GM19372 (cell line): ENCODE measurements at regions not wholly inside any gene's neighbourhood (a gene's known extent, or its start where the extent isn't known, plus 50 kb on each side); places are given as distances from the start of the nearest gene placed in this dataset.
"Not testable (repeated sequence)": the region's sequence is repeated elsewhere in the genome, so short reads cannot be mapped to it uniquely, and the experiment has no call there.

Source experiments
- ATAC-seq: cut with Tn5 transposase; IDR thresholded peaks from one replicate; pipeline ENCODE4 v1.9.1; 2021; ENCODE audit warnings: mild to moderate bottlenecking, low read depth, moderate library complexity; ENCODE audit not compliant: unreplicated experiment

DNA sequence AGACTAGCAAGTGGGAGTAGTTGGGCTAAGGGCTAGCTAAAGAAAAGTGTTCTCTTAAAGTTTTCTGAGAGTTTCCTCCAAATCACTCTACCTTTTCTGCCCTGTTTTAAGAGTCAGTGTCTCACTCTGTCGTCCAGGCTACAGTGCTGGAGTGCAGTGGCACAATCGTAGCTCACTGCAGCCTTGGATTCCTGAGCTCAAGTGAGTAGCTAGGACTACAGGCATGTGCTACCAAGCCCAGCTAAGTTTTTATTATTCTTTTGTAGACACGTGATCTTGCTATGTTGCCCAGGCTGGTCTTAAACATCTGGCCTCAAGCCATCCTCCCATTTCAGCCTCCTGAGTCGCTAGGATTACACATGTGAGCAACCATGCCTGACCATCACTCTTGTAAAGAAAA lies 378.9 kb downstream of the CAAP1 start:
- no peak for ATAC-seq

DNA sequence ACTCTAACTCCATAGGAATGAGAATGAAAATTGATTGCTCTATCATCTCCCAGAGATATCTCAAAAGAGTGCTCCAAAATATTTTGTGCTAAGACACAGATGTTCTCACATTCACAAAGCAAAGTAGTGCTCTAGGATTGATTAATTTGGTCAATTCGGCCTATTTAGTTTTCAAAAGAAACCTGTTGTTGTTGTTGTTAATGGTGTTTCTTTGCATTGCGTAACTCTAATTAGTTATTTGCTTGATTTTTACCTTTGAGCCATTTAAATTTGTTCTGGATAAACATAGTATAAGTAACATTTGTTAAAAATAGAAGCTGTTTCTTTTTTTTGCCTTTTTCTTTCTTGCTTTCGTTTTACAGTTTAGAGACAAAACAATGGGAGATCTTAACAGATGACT lies 382.5 kb downstream of the CAAP1 start:
- no peak for ATAC-seq

DNA sequence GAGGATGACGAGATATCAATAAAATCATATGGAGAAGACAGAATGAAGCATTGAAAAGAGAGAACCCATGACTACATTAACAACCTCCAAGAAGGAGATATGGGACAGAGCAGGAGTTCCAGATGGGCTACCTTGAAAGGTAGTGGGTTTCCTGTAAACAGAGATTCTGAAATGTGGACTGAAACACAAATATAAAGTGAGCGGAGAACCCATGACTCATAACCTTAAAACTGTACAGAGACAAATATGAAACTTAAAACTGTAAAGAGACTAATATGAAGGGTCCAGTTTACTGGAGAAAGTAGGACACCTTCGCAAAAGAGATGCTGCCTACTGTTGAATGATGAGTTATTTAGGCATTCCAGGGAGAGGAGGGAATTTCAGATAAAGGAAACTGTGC lies 383.7 kb downstream of the CAAP1 start:
- ATAC-seq, result no peak

DNA sequence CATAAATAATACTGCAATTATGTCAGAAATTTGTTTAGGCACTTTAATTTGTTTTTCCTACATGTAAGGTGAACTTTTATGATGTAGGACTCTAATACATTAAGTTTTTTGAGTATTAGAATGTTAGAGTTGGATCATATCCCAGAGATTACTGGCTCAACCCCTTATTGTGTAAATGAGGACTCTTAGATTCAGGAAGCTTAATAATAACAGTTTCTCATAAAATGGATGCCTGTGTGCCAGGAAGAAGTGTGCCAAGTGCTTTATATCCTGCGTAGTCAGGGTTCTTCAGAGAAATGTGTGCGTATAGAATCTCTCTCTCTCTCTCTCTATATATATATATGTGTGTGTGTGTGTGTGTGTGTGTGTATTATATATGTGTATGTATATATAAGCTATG lies 388.5 kb downstream of the CAAP1 start:
- ATAC-seq, result no peak

DNA sequence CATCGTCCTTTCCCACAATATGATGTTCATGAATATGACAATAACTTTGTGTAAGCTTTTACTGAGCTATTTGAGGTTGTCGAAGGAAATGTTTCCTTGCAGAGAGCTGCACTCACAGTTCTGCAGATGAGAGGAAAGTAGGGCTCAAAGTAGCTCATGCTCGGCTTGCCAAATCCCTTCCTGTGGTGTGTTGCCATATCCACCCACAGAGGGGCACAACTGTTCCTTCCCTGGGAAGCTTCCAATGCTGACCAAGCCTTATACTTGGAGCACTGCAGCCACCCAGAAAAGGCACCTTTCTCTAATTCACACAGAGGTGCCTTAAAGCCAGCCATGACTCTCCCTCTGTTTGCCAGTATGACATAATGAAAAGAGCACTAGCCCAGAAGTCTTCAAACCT lies 390.3 kb downstream of the CAAP1 start:
- no peak for ATAC-seq

DNA sequence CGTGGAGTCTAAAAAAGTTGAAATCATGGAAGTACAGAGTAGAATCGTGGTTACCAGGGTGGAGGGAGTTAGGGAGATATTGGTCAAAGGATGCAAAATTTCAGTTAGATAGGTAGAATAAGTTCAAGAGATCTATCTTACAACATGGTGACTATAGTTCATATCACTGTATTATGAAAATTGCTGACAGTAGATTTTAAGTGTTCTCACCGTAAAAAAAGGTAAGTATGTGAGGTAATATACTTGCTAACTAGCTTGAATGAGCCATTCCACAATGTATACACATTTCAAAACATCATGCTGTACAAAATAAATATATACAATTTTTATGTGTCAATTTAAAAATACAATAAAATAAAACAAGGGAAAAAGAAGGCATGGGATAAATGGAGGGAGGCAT lies 392.1 kb downstream of the CAAP1 start:
- no peak for ATAC-seq

DNA sequence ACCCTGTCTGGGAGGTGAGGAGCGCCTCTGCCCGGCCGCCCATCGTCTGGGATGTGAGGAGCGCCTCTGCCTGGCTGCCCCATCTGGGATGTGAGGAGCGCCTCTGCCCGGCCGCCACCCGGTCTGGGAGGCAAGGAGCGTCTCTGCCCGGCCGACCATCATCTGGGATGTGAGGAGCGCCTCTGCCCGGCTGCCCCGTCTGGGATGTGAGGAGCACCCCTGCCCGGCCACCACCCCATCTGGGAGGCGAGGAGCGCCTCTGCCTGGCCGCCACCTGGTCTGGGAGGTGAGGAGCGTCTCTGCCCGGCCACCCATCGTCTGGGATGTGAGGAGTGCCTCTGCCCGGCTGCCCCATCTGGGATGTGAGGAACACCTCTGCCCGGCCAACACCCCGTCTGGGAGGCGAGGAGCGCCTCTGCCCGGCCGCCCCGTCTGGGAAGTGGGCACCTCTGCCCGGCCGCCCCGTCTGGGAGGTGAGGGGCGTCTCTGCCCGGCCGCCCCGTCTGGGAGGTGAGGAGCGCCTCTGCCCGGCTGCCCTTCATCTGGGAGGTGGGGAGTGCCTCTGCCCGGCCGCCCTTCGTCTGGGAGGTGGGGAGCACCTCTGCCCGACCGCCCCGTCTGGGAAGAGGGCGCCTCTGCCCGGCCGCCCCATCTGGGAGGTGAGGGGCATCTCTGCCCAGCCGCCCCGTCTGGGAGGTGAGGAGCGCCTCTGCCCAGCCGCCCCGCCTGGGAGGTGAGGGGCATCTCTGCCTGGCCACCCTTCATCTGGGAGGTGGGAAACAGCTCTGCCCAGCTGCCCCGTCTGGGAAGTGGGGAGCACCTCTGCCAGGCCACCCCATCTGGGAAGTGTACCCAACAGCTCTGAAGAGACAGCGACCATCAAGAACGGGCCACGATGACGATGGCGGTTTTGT lies 399.7 kb downstream of the CAAP1 start:
- not testable (repeated sequence) for ATAC-seq

DNA sequence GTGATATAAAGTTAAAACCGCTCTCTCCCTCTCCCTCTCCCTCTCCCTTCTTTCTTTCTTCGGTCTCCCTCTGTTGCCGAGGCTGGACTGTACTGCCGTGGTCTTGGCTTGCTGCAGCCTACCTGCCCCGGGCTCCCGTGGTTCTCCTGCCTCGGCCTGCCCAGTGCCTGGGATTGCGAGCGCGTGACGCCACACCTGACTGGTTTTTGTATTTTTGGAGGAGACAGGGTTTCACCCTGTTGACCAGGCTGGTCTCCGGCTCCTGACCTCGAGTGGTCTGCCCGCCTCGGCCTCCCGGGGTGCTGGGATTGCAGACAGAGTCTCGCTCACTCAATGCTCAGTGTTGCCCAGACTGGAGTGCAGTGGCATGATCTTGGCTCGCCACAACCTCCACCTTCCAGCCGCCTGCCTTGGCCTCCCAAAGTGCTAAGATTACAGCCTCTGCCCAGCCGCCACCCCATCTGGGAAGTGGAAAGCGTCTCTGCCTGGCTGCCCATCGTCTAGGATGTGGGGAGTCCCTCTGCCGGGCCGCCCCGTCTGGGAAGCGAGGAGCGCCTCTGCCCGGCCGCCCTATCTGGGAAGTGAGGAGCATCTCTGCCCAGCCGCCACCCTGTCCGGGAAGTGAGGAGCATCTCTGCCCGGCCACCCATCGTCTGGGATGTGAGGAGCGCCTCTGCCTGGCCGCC lies 400.5 kb downstream of the CAAP1 start:
- ATAC-seq, result not testable (repeated sequence)

DNA sequence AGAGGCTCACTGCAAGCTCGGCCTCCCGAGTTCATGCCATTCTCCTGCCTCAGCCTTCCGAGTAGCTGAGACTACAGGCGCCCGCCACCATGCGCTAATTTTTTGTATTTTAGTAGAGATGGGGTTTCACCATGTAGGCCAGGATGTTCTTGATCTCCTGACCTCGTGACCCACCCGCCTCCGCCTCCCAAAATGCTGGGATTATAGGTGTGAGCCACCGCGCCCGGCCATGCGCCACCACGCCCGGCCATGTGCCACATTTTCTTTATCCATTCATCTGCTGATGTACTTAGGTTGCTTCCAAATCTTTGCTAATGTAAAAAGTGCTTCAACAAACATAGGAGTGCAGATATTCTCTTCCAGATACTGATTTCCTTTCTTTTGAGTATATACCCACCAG lies 408.6 kb downstream of the CAAP1 start:
- no peak for ATAC-seq

DNA sequence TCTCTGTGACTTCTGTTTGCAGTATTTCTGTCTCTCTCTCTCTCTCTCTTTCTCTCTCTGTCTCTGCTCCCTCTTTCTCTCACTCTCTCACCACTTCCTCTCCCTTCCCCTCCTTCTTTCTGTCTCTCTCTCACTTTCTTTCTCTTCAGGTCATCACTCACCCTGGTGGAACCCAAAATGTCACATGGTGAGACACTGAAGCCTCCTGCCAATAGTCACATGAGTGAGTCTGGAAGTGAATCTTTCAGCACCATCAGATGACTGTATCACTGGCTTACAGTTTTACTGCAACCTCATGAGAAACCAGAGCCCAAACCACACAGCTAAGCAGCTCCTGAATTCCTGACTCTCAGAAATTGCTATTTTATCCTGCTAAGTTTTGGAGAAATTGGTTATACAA lies 414.6 kb downstream of the CAAP1 start:
- no peak for ATAC-seq

DNA sequence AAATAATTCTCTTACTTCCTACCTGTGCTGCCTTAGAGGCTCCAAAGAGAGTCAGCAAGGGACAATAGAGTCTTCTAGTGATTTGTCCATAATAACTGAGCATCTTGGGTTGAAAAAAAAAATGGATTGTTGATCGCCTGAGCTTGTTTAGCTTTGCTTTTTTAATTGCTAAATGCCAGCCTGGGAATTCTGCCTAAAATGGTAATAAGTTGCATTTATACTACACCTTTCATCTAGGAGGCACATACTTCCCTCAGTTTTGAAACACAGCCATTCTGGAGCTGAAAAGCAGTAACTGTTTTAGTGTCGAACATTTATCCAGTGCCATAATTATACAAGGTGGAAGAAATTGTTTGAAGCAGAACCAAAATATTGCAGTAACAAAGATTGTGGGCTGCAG lies 421.3 kb downstream of the CAAP1 start:
- ATAC-seq, result no peak

DNA sequence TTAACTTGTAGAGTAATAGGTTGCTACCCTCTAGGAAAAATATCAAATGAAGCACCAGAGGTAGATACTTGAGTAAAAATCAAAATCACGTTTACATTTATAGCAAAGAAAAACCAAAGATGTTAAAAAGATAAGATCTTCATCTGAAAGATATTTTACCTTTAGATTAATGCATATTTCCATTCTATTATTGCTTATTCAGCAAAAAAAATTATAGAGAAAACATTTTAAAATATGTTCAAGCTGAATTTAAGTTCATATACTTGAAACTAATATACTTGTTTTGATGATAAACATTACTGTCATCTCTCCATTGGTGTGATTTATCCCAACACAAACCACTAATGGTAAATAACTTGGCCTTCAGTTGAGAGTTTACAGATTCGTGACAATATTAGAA lies 422.3 kb downstream of the CAAP1 start:
- ATAC-seq, result no peak

DNA sequence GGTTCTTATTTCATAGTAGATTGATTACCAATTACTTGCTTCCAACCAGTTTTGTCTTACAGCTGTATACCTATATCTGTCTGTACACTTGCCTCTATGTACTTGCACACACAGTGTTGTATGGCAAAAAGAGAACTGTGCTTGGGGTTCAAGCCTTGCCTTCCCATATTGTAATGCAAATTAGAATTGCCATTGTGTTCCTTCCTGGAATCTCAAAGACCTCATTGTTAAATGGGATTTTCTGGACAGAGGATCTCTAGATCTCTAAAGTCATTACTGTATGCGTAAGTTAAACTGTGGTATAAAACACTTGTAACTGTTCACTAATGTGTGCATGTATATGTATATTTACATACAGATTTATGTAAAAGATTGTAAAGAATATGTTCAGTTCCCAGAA lies 428.8 kb downstream of the CAAP1 start:
- ATAC-seq, result no peak

DNA sequence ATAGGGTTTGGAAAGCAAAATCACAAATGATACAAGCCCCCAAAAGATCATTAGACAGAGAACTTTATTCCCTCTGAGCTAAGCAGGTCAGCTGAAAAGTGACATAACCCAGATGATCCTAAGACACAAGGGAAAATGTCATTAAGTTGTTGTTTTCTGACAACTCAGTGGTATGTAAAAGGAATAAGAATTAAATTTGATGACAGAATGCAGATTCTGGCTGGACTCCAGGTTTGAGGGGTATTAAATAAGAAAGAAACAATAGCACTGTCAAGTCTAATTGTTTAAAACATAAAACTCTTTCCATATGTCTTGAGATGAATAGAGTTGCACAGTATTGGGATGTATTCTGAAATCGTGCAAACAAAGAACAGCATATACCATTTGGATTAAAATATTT lies 429.9 kb downstream of the CAAP1 start:
- ATAC-seq, result no peak

DNA sequence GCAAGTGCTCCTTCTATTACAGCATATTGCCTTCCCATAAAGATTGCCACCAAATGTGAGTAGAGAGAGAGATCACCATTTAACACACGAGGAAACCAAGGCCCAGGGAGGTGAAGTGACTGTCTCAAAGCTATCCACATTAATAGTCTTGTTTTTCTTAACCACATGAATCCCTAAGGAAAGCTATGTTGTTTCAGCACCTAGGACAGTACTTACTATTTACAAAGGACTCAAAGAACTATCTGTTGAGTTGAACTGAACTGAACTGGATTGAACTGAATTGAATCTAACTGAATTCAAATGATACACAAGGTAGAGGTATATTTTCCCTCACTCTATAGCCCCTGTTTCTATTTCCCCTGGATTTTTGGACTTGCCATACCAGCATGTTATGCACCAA lies 430.4 kb downstream of the CAAP1 start:
- no peak for ATAC-seq

DNA sequence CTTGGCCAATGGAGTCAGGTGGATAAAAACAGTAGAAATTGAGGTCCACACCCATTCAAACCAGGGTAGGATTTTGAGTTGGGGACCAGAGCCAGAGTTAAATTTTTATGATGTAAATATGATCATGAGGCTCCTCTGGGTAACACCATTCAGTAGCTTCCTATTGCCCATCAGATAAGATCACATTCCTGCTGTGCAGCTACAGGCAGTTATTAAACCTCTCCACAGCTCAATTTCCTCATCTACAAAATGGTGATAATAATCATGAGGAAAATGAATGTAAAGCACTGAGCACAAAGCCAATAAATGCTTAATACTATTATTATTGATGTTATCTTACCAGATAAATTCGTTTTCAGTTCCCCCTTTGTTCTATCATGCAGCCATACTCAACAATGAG lies 432.0 kb downstream of the CAAP1 start:
- no peak for ATAC-seq

DNA sequence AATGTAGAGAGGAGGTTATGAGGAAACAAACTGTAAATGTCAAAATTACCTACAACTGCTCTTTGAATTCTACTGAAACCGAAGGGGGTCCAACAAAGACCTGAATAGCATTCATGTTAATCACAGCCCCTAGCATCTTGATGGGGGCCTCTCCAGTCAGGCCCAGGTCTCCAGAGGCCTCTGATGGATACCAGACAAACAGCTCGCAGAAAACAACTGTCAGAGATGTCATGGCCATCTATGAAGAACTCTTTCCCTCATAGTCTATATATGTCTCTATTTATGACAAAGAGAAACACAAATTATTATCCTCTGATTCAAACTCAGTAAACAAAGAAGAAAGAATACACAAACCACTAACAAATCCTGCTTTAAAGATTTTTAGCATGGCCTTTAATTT lies 432.6 kb downstream of the CAAP1 start:
- no peak for ATAC-seq

DNA sequence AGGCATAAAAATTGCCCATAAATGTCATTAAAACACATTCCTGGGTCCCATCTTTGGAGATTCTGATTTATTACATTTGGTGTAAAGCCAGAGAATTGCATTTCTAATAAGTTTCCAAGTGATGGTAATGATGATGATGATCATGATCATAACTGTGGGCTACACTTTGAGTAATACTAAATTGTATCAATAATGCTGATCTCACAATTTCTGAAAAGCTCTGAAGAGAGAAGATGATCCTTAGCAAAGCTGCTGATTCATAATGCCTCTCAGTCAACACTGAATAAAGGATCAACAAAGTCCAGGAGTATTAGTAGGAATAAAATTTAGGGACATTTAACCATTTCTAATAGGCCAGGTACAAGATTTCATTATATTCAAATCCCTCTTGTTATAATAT lies 434.5 kb downstream of the CAAP1 start:
- ATAC-seq, result no peak

DNA sequence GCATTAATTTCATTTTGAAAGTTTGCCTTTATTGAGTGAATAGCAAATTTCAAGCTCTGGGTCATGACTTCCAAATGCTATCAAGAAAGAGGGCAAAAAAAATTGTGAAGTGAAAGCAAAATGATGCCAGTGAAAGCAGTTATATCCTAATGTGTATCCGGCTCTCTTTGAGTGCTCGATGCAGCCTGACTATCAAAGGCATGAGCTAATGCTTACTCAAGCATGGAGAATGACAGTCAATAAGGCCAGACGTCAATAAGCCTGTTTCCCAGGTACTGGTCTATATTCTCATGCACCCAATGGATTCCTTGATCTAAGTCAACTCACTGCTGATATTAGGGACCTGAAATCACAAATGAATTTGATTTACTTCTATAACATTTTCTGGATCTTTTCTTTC lies 435.5 kb downstream of the CAAP1 start:
- no peak for ATAC-seq

DNA sequence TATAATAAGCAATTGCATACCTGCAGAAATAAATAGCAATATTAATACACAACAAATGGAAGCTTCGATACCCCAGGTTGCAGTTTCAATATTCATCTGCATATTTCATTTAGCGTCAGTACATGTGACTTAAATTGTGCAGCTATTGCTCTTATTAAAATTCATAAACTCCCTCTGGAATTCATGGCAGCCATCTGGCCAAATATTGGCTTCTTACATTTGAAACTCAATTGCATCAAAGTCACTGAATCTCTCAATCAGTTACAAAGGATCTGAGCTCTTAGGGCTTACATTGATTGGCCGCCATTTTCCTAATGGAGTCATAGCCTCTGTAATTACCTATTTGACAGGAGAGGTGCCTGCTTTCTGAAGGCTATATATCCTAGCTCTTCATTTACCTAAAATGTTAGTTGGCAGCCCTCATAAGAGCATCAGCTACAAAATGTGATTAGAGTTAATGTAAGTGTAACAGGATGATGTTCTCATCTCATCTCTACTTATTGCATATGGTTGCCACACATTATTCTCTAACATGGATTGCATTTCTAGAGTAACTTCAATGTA lies 453.5 kb downstream of the CAAP1 start:
- ATAC-seq, result no peak

DNA sequence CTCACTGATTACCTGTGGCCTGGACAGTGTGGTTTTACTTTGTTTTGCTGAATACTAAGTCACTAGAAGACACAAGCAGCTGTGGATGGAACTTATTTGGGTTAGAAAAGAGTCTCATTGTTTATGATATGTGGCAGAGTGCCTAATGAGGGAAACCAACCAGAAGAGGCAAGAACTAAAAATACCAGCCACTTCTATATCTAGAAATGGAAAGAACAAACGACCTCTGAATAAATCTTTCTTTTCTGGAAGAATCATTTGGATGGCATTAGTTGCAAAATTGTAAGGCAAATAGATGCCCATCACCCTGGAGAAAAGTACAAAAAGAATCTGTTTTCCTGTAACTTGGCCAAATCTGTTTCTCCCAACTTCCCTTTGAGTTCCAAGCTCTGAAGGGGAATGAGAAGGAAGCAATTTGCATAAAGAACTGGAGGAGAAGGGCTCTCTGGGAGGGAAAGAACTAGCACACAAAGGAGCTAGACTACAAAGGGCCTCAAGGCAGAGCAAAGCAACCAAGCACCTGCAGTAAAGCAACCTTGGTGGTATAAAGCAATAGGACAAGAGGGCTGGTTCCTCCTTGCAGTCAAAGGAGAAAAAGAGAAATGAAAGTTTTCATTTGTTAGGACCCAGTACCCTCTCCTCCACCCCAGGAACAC lies 455.4 kb downstream of the CAAP1 start:
- ATAC-seq, result no peak
